Raji (cell line): ENCODE measurements at regions not wholly inside any gene's neighbourhood (a gene's known extent, or its start where the extent isn't known, plus 50 kb on each side); places are given as distances from the start of the nearest gene placed in this dataset.

Experiments
- POLR2A ChIP-seq: IDR thresholded peaks from 2 replicates; pipeline ENCODE4 v1.6.1; 2011; ENCODE audit warnings: low read depth, low read length, control low read depth; ENCODE audit not compliant: insufficient read depth

- no peak for TF ChIP-seq POLR2A
Measured at GRCh38 chr12:107440606-107441005, 245.0 kb upstream of the PWP1 start.

- TF ChIP-seq POLR2A, result no peak
Measured at GRCh38 chr12:107441665-107442300, 243.8 kb upstream of the PWP1 start.

GRCh38 chr12:107442326-107442987 lies 243.1 kb upstream of the PWP1 start:
- TF ChIP-seq POLR2A, result no peak

- no peak for TF ChIP-seq POLR2A
Measured at GRCh38 chr12:107443320-107444090, 242.1 kb upstream of the PWP1 start.

DNA sequence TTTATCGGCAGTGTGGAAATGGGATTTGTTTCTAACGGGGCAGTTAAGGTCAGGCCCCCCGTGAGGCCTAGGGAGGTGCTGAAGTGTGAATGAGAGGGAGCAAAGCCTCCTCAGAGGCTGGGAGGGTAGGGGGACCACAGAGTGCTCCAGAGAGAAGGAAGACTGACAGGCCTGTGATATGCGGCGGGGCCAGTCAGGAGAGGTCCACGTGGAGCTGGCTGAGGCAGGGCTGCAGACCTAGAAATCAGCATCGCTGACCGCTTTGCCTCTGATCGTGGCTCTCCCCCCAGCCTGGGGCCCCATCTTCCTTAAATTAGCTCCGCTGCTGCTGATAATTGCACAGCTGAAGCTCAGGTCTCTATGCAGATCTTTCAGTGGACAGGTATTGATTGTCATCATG lies 240.8 kb upstream of the PWP1 start:
- TF ChIP-seq POLR2A, result no peak

- TF ChIP-seq POLR2A, result no peak
Measured at GRCh38 chr12:107446476-107446875, 239.1 kb upstream of the PWP1 start.

DNA sequence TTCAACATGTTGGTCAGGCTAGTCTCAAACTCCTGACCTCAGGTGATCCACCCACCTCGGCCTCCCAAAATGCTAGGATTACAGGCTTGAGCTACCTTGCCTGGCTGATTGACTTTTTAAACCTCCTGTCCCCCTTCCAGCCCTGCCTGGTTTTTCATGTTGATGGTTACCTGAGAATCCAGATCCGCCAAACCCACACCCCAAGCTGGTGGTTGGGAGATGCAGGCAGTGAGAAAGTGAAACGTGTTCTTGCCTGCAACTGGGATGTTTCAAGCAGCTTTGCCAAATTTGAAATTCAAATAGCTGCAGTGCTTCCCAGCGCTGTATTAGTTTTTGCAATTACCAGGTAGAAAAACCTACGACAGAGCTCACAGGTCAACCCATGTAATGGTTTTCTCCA lies 238.3 kb upstream of the PWP1 start:
- no peak for TF ChIP-seq POLR2A

DNA sequence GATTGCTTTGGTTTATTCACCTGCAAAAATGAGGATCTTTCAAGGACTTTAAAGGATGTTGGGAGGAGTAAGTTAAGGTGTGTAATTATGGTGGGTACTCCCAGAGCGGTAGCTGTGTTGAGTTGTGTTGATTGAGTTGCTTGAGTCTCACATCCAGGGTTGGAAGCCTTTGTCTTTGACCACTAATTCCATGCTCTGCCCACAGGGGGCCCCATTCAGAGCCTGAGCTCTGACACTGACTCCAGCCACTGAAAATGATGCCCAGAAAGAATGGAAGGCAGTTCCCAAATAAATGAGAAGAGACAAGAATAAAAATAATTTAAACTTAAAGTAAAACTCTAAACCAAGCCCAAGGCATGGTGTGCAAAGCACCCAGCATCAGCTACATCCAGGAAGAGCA lies 237.4 kb upstream of the PWP1 start:
- TF ChIP-seq POLR2A, result no peak

DNA sequence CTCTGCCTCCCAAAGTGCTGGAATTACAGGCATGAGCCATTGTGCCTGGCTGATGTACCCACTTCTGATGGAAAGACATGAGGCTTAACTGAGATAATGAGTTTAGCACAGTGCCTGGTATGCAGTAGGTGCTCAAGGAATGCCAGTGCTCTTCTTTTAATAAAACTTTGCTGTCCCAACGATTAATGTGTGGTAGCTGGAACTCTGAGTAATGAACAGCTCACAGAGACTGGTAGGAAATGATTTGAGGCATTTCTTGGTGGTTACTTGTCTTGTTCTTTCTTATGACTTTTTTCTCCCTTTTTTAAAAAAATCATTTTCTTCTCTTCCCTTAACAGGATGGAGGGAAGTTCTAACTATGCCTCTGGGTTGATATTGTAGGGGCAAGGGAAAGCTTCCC lies 235.7 kb upstream of the PWP1 start:
- TF ChIP-seq POLR2A, result no peak

DNA sequence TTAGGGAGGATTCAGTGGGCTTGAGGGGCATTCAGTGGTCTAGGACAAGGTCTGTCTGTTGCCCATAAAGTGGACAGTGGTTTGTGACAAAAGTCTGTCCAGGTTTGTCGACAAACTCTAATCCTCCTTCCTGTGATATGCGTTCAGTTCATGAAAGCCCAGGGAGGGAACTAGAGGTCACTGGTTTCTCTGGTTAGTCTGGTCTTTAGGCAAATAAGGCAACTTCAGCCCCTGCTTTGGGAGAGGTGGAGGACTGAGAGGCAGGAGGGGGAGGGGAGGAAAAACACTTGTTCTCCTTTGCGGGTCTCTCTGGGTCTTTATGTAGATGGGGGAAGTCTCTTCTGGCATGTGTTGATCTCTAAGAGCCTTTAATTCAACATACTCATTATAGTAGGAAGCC lies 235.1 kb upstream of the PWP1 start:
- TF ChIP-seq POLR2A, result no peak

GRCh38 chr12:107451246-107451645 lies 234.4 kb upstream of the PWP1 start:
- no peak for TF ChIP-seq POLR2A

- no peak for TF ChIP-seq POLR2A
Measured at GRCh38 chr12:107454109-107454830, 231.3 kb upstream of the PWP1 start.

GRCh38 chr12:107457362-107457935 lies 228.2 kb upstream of the PWP1 start:
- no peak for TF ChIP-seq POLR2A

DNA sequence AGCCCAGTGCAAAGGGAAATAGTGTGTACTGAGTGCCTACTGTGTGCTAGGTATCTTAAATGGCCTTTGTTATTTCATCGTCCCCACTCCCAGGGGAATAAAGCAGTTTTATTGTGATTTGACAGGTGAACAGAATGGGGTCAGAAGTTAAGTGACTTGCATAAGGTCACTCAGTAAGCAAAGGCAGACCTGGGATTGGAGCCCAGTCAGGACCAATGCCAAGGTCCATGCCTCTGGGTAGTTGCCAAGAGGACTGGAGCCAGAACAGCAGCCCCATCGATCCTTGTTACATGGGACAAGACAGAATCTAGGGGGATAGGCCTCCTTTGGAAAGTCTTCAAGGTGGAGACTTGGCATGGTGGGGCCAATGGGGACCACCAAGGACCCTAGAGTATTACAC lies 227.4 kb upstream of the PWP1 start:
- TF ChIP-seq POLR2A, result no peak

GRCh38 chr12:107458990-107459389 lies 226.6 kb upstream of the PWP1 start:
- TF ChIP-seq POLR2A, result no peak
